NCI-H748 (cell line): ENCODE measurements at regions not wholly inside any gene's neighbourhood (a gene's known extent, or its start where the extent isn't known, plus 50 kb on each side); places are given as distances from the start of the nearest gene placed in this dataset.
"Not testable (repeated sequence)": the region's sequence is repeated elsewhere in the genome, so short reads cannot be mapped to it uniquely, and the experiment has no call there.

Experiments used
- DNase-seq: peaks from one replicate; lab custom pipeline; 2025; ENCODE audit not compliant: unreplicated experiment; lab: John Stamatoyannopoulos, UW

DNA sequence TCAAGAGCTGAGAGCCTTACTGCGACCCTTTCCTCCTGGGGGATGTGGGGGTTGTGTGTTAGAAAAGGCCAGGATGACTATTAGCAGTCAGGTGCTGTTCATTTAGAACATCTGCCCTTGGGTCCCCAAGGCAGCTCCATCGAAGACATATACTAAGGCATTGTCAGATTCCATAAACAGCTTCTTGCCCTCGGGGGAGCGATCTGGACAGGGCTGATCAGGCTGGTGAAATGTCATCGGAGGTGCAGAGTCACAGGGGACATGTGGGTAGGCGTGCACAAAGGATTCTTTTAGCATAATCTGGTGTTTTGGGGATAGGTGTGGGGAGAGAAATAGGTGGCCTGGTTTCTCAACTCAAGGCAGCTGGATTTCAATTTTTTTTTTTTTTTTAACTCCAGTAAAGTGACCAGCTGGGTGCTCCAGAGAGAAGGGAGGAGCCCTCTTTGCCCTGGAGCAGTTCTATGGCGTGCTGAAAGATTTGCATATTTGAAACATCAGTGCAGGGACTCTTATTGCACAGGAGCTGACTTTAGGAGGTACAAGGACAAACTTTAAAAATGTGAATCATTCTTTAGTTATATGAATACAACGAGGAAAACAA, 160.1 kb downstream of the SUDS3 start:
- DNase-seq: no peak

GRCh38 chr12:118537481-118537917, 161.1 kb downstream of the SUDS3 start:
- no peak for DNase-seq

- DNase-seq: no peak
Observed at GRCh38 chr12:118541071-118541470, 164.7 kb downstream of the SUDS3 start.

DNA sequence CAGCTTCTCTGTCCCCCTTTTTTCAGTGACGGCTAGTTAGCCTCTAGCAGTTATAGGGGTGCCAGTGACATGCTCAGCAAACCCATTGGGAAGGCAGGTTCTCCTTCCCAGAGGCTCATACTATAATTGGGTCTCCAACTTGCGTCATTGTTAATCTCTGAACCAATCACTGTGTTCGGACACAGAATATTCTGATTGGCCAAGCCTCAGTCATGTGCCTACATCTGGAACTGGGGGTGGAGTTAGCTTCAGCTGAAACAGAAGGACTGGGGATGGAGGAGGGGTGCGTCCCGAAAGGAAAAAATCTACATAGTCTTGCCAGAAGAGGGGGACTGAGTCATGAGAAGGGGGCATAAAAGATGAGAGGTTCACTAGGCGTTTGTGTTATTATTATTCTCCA, 165.6 kb downstream of the SUDS3 start:
- no peak for DNase-seq

GRCh38 chr12:118543651-118544050, 167.3 kb downstream of the SUDS3 start:
- DNase-seq: no peak

DNA sequence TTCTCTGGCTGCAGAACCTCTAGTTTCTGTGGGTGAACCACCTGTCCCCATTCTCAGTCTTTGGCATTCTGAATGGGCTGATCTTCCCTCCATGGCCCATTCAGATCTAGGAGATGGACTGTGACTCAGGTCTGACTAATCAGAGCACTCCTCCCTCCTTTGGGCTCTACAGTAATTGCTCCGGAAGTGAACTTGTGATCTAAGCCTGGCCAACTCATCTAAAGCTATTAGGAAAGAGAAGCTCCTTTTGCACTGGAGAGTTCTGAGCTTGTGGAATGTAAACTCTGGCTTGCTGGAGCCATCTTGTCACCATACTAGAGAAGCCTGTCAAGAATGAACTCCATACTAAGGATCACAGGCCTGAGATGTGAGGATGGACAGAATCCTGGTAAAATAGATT, 168.2 kb downstream of the SUDS3 start:
- DNase-seq: no peak

DNA sequence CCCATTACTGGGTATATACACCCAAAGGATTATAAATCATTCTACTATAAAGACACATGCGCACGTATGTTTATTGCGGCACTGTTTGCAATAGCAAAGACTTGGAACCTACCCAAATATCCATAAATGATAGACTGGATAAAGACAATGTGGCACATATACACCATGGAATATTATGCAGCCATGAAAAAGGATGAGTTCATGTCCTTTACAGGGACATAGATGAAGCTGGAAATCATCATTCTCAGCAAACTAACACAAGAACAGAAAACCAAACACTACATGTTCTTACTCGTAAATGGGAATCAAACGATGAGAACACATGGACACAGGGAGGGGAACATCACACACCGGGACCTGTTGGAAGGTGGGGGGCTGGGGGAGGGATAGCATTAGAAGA, 171.3 kb downstream of the SUDS3 start:
- DNase-seq: not testable (repeated sequence)

GRCh38 chr12:118548887-118549509, 172.6 kb downstream of the SUDS3 start:
- DNase-seq: no peak

- DNase-seq: no peak
Observed at GRCh38 chr12:118549510-118549980, 173.2 kb downstream of the SUDS3 start.

- no peak for DNase-seq
Observed at GRCh38 chr12:118553856-118554504, 177.6 kb downstream of the SUDS3 start.

- DNase-seq: no peak
Observed at GRCh38 chr12:118558941-118559340, 182.6 kb downstream of the SUDS3 start.

- DNase-seq: no peak
Observed at GRCh38 chr12:118560733-118561132, 184.4 kb downstream of the SUDS3 start.

DNA sequence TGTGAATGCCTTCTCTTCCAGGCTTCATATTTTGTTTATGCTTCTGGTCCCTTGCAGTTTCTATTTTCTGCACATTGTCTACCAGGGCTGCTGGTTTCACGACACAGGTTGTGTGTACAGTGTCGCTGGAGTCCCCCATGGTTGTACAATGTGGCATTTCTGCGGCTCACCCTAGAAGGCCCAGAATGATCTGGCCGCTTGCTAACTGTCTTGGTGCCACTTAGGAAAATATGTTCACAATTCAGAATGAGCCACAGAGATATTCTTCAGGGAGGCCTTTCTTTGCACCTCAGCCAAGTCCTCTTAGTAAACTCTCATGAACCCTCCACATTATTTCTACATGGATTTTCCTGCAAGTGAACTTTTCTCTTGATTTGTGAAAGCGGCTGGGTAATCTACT, 195.4 kb downstream of the SUDS3 start:
- no peak for DNase-seq

DNA sequence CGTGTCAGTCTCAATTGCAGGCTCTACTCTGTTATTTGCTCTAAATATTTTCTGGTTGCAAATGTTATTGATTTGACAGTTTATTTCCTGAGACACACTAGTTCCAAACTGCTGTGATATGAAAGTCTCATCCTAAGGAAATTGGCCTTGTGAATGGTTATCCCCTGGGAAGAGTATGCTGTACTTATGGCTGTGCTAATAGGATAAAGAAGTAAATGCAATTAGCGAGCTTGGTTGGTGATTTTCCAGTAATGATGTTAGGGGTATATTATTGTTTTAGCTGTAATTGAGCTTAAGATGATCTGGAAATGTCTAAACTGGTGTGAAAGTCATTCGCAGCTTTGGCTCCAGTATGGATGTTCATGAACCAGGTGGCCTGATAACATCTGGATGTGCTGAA, 197.9 kb downstream of the SUDS3 start:
- no peak for DNase-seq

- DNase-seq: no peak
Observed at GRCh38 chr12:118575730-118576129, 199.4 kb downstream of the SUDS3 start.

DNA sequence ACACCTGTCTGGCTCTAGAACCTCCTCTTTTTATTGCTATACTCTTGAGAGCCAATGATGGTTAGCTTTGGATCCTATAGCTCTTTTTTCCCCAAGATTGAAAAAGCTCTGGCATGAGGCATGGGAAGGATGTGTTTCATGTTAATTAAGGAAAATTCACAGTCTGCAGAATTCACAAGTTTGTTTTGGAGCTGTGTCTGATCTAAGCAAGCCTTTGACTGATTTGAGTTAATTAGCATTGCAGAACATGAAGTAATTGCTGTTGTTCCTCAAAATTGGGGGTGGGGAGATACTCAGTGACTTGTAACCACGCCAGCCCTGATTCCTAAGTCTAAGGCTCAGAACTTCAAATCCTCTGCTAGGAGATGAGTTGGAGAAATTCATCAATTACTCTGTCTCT, 205.0 kb downstream of the SUDS3 start:
- no peak for DNase-seq

- DNase-seq: no peak
Observed at GRCh38 chr12:118582863-118583262, 206.5 kb downstream of the SUDS3 start.

DNA sequence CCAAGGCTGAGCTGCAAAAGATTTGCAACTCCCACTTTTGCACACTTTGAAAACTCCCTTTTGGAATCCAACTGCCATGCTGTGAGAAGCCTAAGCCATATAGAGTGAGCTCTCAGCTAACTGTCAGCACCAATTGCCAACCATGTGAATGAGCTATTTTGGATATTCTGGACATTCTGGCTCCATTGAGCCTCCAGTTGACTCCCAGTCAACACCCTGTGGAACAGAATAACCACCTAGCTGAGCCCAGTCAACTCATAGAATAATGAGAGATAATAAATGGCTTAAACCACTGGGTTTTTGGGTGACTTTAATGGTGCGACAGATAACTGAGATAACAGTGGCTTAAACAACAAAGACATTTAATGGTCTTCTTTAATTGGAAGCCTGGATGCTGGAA, 210.1 kb downstream of the SUDS3 start:
- no peak for DNase-seq

- DNase-seq: no peak
Observed at GRCh38 chr12:118589162-118589561, 212.8 kb downstream of the SUDS3 start.

DNA sequence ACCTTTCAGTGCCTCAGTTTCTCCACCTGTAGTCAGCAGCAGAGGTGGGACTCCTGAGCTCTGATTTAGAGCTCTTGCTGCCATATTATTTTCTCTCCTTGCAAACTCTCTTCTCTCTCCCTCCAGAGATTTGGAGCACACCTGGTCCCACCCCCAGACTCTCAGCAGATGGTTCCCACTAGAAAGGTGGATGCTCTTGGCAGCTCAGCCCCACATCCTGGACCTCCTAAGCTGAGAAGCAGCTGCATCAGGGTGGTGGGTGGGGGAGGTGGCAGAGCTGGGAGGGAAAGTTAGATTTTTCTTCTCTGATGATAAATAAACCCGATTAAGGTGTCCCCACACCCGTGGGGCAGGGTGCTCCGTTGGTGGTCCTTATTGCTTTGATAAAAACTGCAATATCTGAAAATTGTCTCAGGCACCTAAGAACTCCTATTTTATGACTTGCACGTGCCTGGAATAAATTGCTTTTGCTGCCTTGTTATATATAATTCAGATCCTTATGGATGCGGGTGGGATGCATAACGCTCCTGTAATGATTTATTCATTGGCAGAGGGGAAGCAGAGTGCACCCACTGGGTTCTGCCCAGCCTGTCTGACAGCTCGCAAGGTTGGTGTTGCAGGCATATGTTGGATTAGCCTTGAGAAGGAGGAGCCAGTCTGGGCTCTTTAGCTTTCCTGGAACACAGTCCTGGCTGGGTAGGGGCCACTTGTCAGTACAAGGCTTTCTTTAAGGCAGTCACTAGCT, 214.2 kb downstream of the SUDS3 start:
- DNase-seq: peak; percentile 44

- peak; percentile 70 for DNase-seq
Observed at GRCh38 chr12:118603610-118604361, 227.4 kb downstream of the SUDS3 start.
